ENCODE measurements at regions not wholly inside any gene's neighbourhood (a gene's known extent, or its start where the extent isn't known, plus 50 kb on each side); places are given as distances from the start of the nearest gene placed in this dataset.

GRCh38 chr3:83729576-83729975 is 1229.2 kb upstream of the CADM2 start:
- TF ChIP-seq POLR2A (IDR thresholded peaks at IDR 0.05; ENCODE audit: low read depth, low read length), result no peak
- DNase-seq (ENCODE audit: insufficient read length, low spot score) (no peak), FAIRE-seq (no peak)

- FAIRE-seq, result no peak
- no peak for DNase-seq (ENCODE audit: insufficient read length, low spot score)
- no peak for TF ChIP-seq POLR2A (IDR thresholded peaks at IDR 0.05; ENCODE audit: low read depth, low read length)
These were observed 1224.1 kb upstream of the CADM2 start for GRCh38 chr3:83734656-83735055.

GRCh38 chr3:83738202-83738601 is 1220.6 kb upstream of the CADM2 start:
- no peak for TF ChIP-seq POLR2A (IDR thresholded peaks at IDR 0.05; ENCODE audit: low read depth, low read length)
- DNase-seq (ENCODE audit: insufficient read length, low spot score) (no peak), FAIRE-seq (no peak)

GRCh38 chr3:83740504-83740903 is 1218.3 kb upstream of the CADM2 start:
- DNase-seq (ENCODE audit: insufficient read length, low spot score) (no peak), FAIRE-seq (no peak)
- TF ChIP-seq POLR2A (IDR thresholded peaks at IDR 0.05; ENCODE audit: low read depth, low read length), result no peak

GRCh38 chr3:83765956-83766355 is 1192.8 kb upstream of the CADM2 start:
- no peak for TF ChIP-seq POLR2A (IDR thresholded peaks at IDR 0.05; ENCODE audit: low read depth, low read length)
- FAIRE-seq, result no peak

GRCh38 chr3:83769791-83770663 is 1188.8 kb upstream of the CADM2 start:
- DNase-seq (ENCODE audit: insufficient read length, low spot score) (no peak), FAIRE-seq (no peak)
- no peak for TF ChIP-seq POLR2A (IDR thresholded peaks at IDR 0.05; ENCODE audit: low read depth, low read length)

More at GRCh38 chr3:83765956-83766355, 1192.8 kb upstream of the CADM2 start:
- DNase-seq (ENCODE audit: insufficient read length, low spot score), result no peak

GRCh38 chr3:83770664-83771402 is 1188.0 kb upstream of the CADM2 start:
- FAIRE-seq (no peak), DNase-seq (ENCODE audit: insufficient read length, low spot score) (no peak)

GRCh38 chr3:83802801-83803200 is 1156.0 kb upstream of the CADM2 start:
- FAIRE-seq (no peak), DNase-seq (ENCODE audit: insufficient read length, low spot score) (no peak)
- no peak for TF ChIP-seq POLR2A (IDR thresholded peaks at IDR 0.05; ENCODE audit: low read depth, low read length)

More at GRCh38 chr3:83770664-83771402, 1188.0 kb upstream of the CADM2 start:
- TF ChIP-seq POLR2A (IDR thresholded peaks at IDR 0.05; ENCODE audit: low read depth, low read length), result no peak

- DNase-seq (ENCODE audit: insufficient read length, low spot score), result no peak
- FAIRE-seq, result no peak
- TF ChIP-seq POLR2A (IDR thresholded peaks at IDR 0.05; ENCODE audit: low read depth, low read length), result no peak
These were observed 1151.3 kb upstream of the CADM2 start for GRCh38 chr3:83807511-83807910.

- DNase-seq (ENCODE audit: insufficient read length, low spot score) (no peak), FAIRE-seq (no peak)
- no peak for TF ChIP-seq POLR2A (IDR thresholded peaks at IDR 0.05; ENCODE audit: low read depth, low read length)
These were observed 1145.6 kb upstream of the CADM2 start for GRCh38 chr3:83813176-83813575.

- TF ChIP-seq POLR2A (IDR thresholded peaks at IDR 0.05; ENCODE audit: low read depth, low read length), result no peak
- no peak for FAIRE-seq
- DNase-seq (ENCODE audit: insufficient read length, low spot score), result no peak
These were observed 1142.1 kb upstream of the CADM2 start for GRCh38 chr3:83816653-83817052.

- TF ChIP-seq POLR2A (IDR thresholded peaks at IDR 0.05; ENCODE audit: low read depth, low read length), result no peak
- FAIRE-seq (no peak), DNase-seq (ENCODE audit: insufficient read length, low spot score) (no peak)
These were observed 1137.3 kb upstream of the CADM2 start for GRCh38 chr3:83821506-83821905.

- no peak for TF ChIP-seq POLR2A (IDR thresholded peaks at IDR 0.05; ENCODE audit: low read depth, low read length)
- DNase-seq (ENCODE audit: insufficient read length, low spot score) (no peak), FAIRE-seq (no peak)
These were observed 1135.7 kb upstream of the CADM2 start for GRCh38 chr3:83823095-83823494.

GRCh38 chr3:83835040-83835439 is 1123.7 kb upstream of the CADM2 start:
- no peak for TF ChIP-seq POLR2A (IDR thresholded peaks at IDR 0.05; ENCODE audit: low read depth, low read length)
- DNase-seq (ENCODE audit: insufficient read length, low spot score) (no peak), FAIRE-seq (no peak)

GRCh38 chr3:83842511-83842910 is 1116.3 kb upstream of the CADM2 start:
- TF ChIP-seq POLR2A (IDR thresholded peaks at IDR 0.05; ENCODE audit: low read depth, low read length), result no peak
- FAIRE-seq, result no peak
- DNase-seq (ENCODE audit: insufficient read length, low spot score), result no peak
